ENCODE measurements at regions not wholly inside any gene's neighbourhood (a gene's known extent, or its start where the extent isn't known, plus 50 kb on each side); places are given as distances from the start of the nearest gene placed in this dataset.
"Not testable (repeated sequence)": the region's sequence is repeated elsewhere in the genome, so short reads cannot be mapped to it uniquely, and the experiment has no call there.

DNA sequence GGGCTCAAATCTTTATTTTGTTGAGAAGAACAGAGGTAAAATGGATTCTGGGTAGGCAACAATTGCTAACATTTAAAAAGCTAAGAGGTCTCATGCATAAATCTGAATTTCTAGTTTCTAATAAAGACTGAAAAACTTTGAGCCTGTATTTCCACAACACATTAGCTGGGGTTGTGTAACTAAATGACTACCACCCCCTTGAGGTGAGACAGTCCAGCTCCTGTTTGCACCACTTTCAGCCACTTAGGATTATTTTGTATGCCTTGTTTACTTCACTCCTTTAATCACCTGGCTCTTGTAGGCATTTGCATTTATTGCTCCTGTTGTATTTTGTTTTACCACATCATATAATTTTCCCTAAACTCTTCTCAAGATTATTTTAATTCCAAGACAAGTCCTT, 376.6 kb downstream of the PTH2R start:
- intact Hi-C loops (cut with micrococcal nuclease), result no loop called here
- no peaks in the 10 kb centered on the region for H3K36me3 ChIP-seq (replicated peaks in 1 of 2; ENCODE audit: control insufficient read depth in 1 of 2, insufficient read depth in 2 of 2, low read length in 2 of 2)
- Mint-ChIP-seq H3K4me3 (no peak overlapping the region), H3K27me3 (ENCODE audit: low read depth in 3 of 3) (peaks cover 0 to 5% (median 0%) of the 10 kb centered on the region in 3 donors), H3K36me3 (no peaks in the 10 kb centered on the region), H3K4me1 (no peaks in the 10 kb centered on the region), H3K27ac (no peak overlapping the region), H3K9me3 (peaks cover 4 to 21% (median 11%) of the 10 kb centered on the region in 7 donors)
- no peak overlapping the region for H3K9ac ChIP-seq (ENCODE audit: insufficient read depth, low read length, poor library complexity, severe bottlenecking)
- peaks cover 0 to 8% of the 10 kb centered on the region in 2 donors for H3K9me3 ChIP-seq (replicated peaks in 1 of 2; ENCODE audit: control insufficient read depth in 1 of 2, insufficient read depth in 1 of 2, low read length in 2 of 2)
- H4K20me1 ChIP-seq (ENCODE audit: insufficient read depth, low read length), result no peaks in the 10 kb centered on the region
- no peaks in the 10 kb centered on the region for H3K4me1 ChIP-seq (ENCODE audit: control insufficient read depth in 1 of 2, insufficient read depth in 2 of 2, low read length in 2 of 2)
- no peak overlapping the region for H3K4me2 ChIP-seq (replicated peaks; ENCODE audit: extremely low read depth, low read length, poor library complexity, severe bottlenecking)
- no peaks in the 10 kb centered on the region for H3K79me2 ChIP-seq (ENCODE audit: insufficient read depth, low read length)
- no peaks in the 10 kb centered on the region for H3K27me3 ChIP-seq (ENCODE audit: control insufficient read depth in 2 of 2, insufficient read depth in 2 of 2, low read length in 2 of 2)
- no peak for DNase-seq
- H3K27ac ChIP-seq (ENCODE audit: low read depth in 1 of 2, low read length in 2 of 2), result no peak overlapping the region
- H2AFZ ChIP-seq (ENCODE audit: insufficient read depth, low read depth, low read length, poor library complexity, severe bottlenecking), result no peak overlapping the region
- no peak for TF ChIP-seq CTCF (IDR thresholded peaks at IDR 0.05)
- H3K4me3 ChIP-seq (replicated peaks in 1 of 3; ENCODE audit: low read depth in 2 of 3, low read length in 3 of 3), result no peak overlapping the region

DNA sequence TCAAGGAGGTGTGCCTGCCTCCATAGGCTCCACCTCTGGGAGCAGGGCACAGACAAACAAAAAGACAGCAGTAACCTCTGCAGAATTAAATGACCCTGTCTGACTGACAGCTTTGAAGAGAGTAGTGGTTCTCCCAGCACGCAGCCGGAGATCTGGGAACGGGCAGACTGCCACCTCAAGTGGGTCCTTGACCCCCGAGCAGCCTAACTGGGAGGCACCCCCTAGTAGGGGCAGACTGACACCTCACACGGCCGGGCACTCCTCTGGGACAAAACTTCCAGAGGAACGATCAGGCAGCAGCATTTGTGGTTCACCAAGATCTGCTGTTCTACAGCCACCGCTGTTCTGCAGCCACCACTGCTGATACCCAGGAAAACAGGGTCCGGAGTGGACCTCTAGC, 378.2 kb downstream of the PTH2R start:
- H4K20me1 ChIP-seq (ENCODE audit: insufficient read depth, low read length); H3K9me3 ChIP-seq (replicated peaks in 1 of 2; ENCODE audit: control insufficient read depth in 1 of 2, insufficient read depth in 1 of 2, low read length in 2 of 2); H3K79me2 ChIP-seq (ENCODE audit: insufficient read depth, low read length); H3K4me3 Mint-ChIP-seq; H3K27me3 Mint-ChIP-seq (ENCODE audit: low read depth in 3 of 3); H3K4me1 Mint-ChIP-seq; H3K27me3 ChIP-seq (ENCODE audit: control insufficient read depth in 2 of 2, insufficient read depth in 2 of 2, low read length in 2 of 2); H3K27ac ChIP-seq (ENCODE audit: low read depth in 1 of 2, low read length in 2 of 2); H3K27ac Mint-ChIP-seq; DNase-seq; H2AFZ ChIP-seq (ENCODE audit: insufficient read depth, low read depth, low read length, poor library complexity, severe bottlenecking); H3K4me2 ChIP-seq (replicated peaks; ENCODE audit: extremely low read depth, low read length, poor library complexity, severe bottlenecking); H3K36me3 Mint-ChIP-seq; H3K4me1 ChIP-seq (ENCODE audit: control insufficient read depth in 1 of 2, insufficient read depth in 2 of 2, low read length in 2 of 2); H3K4me3 ChIP-seq (replicated peaks in 1 of 3; ENCODE audit: low read depth in 2 of 3, low read length in 3 of 3); intact Hi-C loops (cut with micrococcal nuclease); H3K36me3 ChIP-seq (replicated peaks in 1 of 2; ENCODE audit: control insufficient read depth in 1 of 2, insufficient read depth in 2 of 2, low read length in 2 of 2); H3K9ac ChIP-seq (ENCODE audit: insufficient read depth, low read length, poor library complexity, severe bottlenecking): not testable (repeated sequence)
- WGBS (ENCODE audit: insufficient coverage), result 100% methylated on average over 7 of the region's 9 CpGs
- peaks cover 4 to 21% (median 11%) of the 10 kb centered on the region in 7 donors for H3K9me3 Mint-ChIP-seq
